ENCODE measurements at regions not wholly inside any gene's neighbourhood (a gene's known extent, or its start where the extent isn't known, plus 50 kb on each side); places are given as distances from the start of the nearest gene placed in this dataset.

DNA sequence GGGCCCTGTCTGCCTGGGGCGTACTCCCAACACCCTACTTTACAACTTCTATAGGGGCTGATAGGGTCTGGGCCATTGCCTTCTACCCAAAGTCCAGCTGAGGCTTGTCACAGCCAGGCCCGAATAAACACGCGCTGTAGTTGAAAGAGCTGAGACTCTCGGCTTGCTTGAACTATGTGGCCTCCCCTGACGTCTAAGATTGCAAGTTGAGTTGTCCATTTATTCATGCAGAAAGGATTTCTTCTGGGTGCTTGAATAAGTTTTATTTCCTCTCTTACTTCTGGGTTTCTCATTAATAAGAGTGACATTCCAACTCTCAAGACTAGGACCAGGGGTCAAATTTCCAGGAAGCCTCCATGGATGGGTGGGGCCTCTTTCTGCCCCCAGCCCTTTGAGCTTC is 74.4 kb upstream of the VRK1 start:
- TF ChIP-seq CTCF (IDR thresholded peaks at IDR 0.05; ENCODE audit: low read depth, low read length) = no peak
- no peak for TF ChIP-seq POLR2A (IDR thresholded peaks at IDR 0.05; ENCODE audit: extremely low read depth, insufficient read length)
- TF ChIP-seq, protein P1, sequence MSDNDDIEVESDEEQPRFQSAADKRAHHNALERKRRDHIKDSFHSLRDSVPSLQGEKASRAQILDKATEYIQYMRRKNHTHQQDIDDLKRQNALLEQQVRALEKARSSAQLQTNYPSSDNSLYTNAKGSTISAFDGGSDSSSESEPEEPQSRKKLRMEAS (IDR thresholded peaks at IDR 0.05; ENCODE audit: low read depth, low read length) = no peak
- TF ChIP-seq MYC (IDR thresholded peaks at IDR 0.05; ENCODE audit: low read depth, low read length) = no peak
